ENCODE measurements at regions not wholly inside any gene's neighbourhood (a gene's known extent, or its start where the extent isn't known, plus 50 kb on each side); places are given as distances from the start of the nearest gene placed in this dataset.
A peak's percentile ranks its signal among the peaks of the same experiment; 100 is the strongest.
"Not testable (repeated sequence)": the region's sequence is repeated elsewhere in the genome, so short reads cannot be mapped to it uniquely, and the experiment has no call there.

DNA sequence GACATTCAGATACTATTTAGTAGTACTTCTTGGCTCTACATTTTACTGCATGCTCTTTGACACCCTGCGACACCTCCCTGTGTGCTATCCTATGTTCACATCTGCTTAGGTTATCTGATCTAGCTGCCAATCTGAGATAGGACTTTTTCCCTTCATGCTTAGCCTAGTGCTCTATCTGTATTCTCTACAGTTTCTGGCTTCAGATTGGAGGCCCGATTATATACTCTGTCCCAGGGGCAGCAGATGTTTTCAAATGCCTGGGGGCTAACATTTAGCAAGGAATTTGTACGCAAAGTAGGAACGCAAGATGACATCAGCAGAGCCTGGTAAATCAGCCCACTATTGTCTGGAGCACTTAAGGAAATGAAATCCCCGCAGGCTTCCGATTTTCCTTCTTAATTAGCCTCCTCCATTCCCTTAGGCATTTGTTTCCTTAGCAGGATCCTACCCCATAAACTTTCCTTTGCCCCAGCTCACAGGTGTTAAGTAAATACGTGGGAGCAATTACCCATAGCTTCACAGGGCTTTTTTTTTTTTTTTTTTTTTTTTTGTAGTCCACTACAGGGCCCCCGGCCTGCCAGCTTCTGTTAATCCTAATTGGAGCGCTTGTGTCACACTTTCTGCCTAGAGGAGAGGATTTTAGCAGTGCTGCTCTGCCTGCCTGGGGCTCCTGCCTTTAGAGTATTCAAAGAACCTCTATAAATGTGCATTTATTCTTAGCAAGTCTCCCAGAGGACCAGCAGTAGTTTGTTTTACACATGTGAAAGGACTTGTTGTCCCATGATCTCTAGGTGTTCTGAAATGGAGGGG, 61.1 kb upstream of the LPAR1 start:
- TF ChIP-seq POLR2A (IDR thresholded peaks at IDR 0.05; ENCODE audit: low read depth, low read length), result no peak
- no peak for DNase-seq (ENCODE audit: insufficient read length, low spot score)
- no peak for FAIRE-seq

GRCh38 chr9:111098093-111098492, 59.8 kb upstream of the LPAR1 start:
- DNase-seq (ENCODE audit: insufficient read length, low spot score) (no peak), FAIRE-seq (no peak)
- TF ChIP-seq POLR2A (IDR thresholded peaks at IDR 0.05; ENCODE audit: low read depth, low read length), result no peak

DNA sequence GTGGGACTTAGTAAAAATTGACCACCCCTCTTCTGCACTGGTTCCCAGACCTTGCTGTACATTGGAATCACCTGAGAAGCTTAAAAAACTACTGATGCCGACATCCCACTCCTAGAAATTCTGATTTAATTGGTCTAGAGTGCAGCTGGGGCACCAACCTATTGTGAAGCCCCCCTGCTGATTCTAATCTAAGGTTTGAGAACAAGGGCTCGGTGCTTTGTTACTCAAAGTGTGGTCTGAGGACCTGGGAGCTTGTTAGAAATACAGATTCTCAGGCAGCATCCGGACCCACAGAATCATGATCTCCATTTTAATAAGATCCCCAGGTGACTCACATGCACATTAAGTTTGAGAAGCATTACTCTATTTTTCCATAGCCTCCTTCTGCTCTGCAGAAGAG, 57.8 kb upstream of the LPAR1 start:
- FAIRE-seq, result no peak
- no peak for TF ChIP-seq POLR2A (IDR thresholded peaks at IDR 0.05; ENCODE audit: low read depth, low read length)
- no peak for DNase-seq (ENCODE audit: insufficient read length, low spot score)

- DNase-seq (ENCODE audit: insufficient read length, low spot score), result no peak
- no peak for FAIRE-seq
- TF ChIP-seq POLR2A (IDR thresholded peaks at IDR 0.05; ENCODE audit: low read depth, low read length), result no peak
Observed at GRCh38 chr9:111095441-111095840, 57.2 kb upstream of the LPAR1 start.

GRCh38 chr9:111094958-111095357, 56.7 kb upstream of the LPAR1 start:
- no peak for TF ChIP-seq POLR2A (IDR thresholded peaks at IDR 0.05; ENCODE audit: low read depth, low read length)
- no peak for DNase-seq (ENCODE audit: insufficient read length, low spot score)
- FAIRE-seq, result no peak

DNA sequence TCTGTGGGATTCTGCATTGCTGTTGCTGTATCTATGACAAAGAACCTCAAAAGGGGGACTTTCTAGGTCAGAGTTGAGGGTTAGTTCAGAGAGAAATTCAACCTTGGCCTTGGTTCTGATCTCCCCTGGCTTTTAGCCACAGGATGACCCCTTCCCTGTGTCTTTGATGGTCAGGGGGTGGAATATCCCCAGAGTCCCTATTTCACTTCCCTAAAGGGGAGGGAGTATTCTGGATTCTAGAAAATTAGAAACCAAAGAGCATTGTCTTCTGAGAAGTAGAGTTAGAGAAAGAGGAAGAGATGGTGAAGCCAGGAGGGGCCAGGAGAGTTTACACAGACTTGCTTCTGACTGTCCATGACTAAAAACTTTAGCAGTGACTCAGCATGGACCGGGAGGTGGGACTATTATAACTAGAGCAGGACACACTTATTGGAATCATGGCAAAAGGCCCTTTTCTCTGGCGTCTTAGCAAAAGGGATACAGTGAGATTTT, 56.2 kb upstream of the LPAR1 start:
- no peak for TF ChIP-seq POLR2A (IDR thresholded peaks at IDR 0.05; ENCODE audit: low read depth, low read length)
- FAIRE-seq (peak; percentile 92), DNase-seq (ENCODE audit: insufficient read length, low spot score) (peak; percentile 15)

GRCh38 chr9:111092167-111092566, 53.9 kb upstream of the LPAR1 start:
- not testable (repeated sequence) for DNase-seq (ENCODE audit: insufficient read length, low spot score); FAIRE-seq
